Dedifferentiated amniotic fluid mesenchymal stem cell (primary cell): ENCODE measurements at regions not wholly inside any gene's neighbourhood (a gene's known extent, or its start where the extent isn't known, plus 50 kb on each side); places are given as distances from the start of the nearest gene placed in this dataset.
"Not testable (repeated sequence)": the region's sequence is repeated elsewhere in the genome, so short reads cannot be mapped to it uniquely, and the experiment has no call there.

Experiments used
- DNase-seq: peaks from one replicate; pipeline ENCODE4 v3.0.0-alpha.2; 2016; ENCODE audit errors: extremely low spot score

DNA sequence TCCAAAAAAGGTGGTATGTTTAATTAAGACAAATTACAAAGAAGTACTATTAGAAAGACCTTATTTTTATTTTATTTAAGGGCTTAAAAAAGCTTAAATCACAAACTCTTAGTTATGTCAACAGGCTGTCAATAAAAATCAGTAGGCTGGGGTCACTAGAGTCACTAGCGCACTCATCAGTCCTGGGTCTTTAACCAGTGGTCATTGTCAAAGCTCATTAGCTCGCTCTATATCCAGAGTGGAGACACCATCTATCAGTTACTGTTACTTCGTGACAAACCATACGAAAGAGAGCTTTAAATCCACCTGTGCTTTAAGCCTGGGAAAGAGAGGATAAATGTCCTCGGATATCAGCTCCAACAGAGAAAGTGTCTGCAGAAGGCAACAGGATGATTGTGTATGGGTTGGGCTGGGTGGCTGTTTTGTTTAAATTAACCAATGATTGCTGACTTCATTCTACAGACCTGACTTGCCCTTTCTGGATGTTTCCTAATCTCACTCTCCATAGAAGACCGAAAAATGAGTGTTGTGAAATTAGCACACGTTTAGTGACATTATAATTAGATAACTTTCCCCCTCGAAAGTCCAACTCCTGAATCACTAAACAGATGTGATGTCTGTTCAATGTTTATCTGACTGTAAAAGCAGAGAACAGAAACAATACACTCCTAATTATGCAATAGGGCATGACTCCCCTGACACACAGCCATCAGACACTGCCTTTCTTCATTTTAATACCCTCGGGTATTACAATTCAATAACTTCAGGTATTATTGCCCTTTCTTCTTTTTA lies 123.6 kb upstream of the TNPO1 start:
- no peak for DNase-seq

DNA sequence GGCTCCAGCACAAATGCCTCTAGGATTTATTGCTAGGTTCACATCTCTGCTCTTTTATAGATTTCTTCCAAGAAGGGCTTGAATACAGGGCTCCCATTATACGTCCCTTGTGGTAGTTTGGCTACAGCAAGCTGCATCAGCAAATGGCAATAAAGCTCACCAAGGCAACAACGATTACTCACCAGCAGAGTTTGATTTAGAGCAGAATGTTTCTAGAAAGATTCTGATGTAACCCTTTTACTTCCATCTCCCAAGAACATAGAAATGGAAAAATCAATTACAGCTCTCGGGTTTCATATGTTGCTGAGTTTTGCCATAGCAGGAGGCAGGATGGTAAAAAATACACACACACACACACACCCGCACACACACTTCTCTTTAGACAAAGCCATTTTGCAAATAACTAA lies 124.2 kb upstream of the TNPO1 start:
- DNase-seq, result no peak

DNA sequence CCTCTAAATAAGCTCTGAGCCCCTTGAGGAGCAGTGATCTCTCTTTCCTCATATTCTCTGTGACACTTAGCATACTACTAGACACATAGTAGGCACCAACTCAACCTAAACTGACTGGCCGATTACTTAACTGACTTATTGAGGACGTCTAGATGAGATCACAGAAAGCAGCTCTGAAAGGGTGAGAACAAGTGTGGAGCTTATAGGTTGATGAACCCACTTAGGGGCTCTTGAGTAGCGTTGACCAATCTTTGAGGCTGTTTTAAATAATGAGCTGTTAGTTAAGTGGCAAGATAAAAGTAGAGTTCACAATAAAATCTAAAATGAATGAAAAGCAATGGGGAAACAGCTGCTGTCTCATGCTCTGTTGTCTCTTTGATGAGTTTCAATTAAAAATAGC lies 124.7 kb upstream of the TNPO1 start:
- no peak for DNase-seq

DNA sequence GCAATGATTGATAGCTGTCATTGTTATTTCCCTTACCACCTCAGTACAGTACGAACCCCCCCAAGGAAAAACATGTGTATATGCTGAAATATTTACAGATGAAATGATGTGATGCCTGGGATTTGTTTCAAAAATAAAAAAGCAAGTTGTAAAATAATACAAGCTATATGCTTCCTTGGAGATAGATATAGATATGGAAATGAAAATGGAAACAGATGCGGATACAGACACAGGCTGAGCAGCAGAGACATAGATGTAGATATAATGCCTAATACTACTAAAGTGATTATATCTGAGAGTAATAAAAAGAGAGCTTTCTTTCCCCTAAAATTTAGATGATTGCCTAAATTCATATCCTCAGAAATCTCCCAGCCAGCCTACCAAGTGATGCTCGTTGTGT lies 127.5 kb upstream of the TNPO1 start:
- DNase-seq, result no peak

DNA sequence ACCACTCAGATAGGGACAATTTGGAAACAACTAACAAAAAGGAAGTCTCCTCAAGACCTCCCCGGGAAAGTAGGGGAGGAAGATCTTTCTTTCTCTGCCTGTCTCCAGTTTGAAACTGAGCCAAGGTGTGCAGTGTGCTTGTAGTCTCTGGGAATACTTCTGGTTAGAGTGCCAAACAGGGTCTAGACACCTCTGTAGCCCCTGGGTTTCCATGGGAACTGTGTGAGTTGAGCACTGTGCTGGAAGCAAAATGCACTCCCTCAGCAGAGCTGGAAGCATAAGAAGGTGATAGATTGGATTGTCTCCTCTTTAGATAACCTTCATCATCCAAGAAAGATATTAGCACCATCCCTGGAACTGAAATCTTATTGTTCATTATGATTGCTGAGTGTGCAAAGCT lies 129.2 kb upstream of the TNPO1 start:
- DNase-seq, result no peak

DNA sequence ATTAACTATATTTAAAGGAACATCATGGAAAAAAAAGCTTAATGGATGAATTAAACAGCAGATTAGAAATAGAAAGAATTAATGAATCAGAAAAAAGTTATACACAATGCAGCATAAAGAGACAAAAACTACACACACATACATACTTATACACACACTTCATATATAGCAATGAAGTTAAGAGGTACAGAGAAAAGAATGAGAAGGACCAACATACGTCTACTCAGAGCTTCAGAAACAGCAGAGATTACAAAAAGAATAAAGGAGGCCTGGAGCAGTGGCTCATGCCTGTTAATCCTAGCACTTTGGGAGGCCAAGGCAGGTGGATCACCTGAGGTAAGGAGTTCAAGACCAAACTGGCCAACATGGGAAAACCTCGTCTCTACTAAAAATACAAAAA lies 133.9 kb upstream of the TNPO1 start:
- no peak for DNase-seq

DNA sequence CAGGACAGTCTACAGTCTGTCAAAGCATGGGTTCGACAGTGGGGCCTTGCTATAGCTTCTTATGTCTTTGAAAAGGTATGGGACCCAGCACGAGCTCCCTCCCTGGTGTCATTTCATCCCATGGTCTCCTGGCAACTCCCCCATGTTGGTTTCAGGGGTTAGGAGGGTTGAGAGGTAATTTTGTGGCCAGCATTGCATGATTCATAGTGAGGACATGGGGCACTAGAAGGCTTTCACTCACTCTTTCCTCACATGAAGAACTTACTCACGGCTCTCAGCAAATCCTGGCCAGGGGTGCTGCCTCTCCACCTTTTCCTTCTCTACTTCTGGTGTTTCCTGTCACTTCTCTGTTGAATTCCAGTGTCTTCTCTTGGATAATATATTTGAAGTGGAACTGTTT lies 134.7 kb upstream of the TNPO1 start:
- no peak for DNase-seq

DNA sequence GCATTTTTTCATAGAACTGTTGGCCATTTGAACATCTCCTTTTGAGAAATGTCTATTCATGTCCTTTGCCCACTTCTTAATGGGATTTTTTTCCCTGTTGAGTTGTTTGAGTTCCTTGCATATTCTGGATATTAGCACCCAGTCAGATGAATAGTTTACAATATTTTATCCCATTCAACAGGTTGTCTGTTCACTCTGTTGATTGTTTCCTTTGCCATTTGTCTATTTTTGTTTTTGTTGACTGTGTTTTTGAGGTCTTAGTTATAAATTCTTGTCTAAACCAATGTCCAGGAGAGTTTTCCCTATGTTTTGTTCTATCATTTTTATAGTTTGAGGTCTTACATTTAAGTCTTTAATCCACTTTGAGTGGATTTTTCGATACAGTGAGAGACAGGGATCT lies 139.0 kb upstream of the TNPO1 start:
- no peak for DNase-seq

DNA sequence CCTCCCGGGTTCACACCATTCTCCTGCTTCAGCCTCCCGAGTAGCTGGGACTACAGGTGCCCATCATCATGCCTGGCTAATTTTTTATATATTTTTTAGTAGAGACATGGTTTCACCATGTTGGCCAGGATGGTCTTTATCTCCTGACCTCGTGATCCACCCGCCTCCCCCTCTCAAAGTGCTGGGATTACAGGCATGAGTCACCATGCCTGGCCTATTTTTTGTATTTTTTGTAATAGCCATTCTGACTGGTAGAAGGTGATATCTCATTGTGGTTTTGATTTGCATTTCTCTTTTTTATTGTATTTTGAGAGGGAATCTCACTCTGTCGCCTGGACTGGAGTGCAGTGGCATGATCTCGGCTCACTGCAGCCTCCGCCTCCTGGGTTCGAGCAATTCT lies 139.6 kb upstream of the TNPO1 start:
- not testable (repeated sequence) for DNase-seq

DNA sequence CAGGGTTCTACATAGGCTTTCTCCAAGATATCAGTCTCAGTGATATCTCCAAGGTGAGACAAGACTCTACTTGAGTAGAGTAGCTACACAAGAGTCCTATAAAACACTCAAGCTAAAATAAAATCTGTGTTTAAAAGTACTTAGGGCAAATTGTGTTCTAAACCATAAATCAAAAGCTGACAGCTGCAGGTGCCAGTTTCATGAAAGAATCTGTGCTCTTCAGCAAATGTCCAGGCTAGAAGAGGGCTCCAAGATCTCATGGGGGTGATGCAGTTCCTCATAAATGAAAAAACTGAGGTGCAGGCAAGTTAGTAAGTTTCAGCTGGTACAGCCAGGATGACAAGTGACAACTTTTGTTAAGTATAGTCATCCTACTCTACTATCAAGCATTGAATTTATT lies 142.8 kb upstream of the TNPO1 start:
- no peak for DNase-seq

DNA sequence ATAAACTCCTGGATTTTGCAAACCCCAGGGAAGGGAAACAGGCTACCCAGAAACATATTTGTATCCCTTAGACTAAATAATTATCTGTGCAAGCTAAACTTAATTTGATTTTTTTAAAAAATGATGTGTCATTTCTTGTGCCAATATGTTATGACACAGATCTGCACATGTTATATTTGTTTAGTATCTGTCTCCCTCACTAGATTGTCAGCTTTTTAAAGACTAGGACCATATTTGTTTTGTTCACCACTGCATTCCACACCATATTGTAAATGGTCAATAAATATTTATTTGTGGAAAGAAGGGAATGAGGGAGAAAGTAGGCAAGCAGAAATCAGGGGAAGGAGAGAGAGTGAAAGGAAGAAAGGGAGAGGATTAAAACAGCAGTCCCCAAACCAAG lies 143.3 kb upstream of the TNPO1 start:
- DNase-seq, result no peak

DNA sequence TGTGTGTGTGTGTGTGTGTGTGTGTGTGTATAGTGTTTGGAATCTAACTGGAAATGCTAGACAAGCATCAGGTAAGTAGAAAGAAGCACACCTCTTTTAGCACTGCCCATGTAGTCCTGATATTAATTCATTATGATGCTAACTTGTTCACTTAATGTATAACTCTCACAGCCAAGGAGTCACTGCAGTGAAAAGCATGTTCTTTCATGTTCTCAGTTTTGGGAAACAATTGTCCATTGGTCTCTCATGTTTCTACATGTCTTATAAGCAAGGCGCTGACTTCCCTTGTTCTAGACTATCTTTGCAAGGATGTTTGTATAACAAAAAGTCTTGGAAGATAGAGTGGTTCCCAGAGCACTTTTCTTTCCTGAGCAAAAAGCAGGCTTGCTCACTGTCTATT lies 148.8 kb upstream of the TNPO1 start:
- DNase-seq, result no peak

DNA sequence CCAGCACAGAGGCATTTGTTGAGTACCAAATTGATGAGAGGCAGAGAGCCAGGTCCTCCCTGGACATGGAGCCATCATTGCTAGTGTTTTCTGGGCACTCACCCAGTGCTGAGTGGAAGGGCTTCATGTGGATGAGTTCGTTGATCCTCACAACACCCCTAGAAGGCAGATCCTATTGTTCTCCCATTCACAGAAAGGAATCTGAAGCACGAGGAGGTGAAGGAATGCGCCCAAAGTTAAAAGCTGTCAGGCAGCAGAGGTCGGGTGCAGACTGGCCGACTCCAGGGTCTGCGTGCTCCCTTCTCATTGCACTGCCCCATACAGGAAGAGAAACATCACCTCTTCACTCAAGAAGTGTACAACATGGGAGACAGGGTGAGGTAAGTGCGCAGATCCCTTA lies 153.5 kb upstream of the TNPO1 start:
- no peak for DNase-seq

DNA sequence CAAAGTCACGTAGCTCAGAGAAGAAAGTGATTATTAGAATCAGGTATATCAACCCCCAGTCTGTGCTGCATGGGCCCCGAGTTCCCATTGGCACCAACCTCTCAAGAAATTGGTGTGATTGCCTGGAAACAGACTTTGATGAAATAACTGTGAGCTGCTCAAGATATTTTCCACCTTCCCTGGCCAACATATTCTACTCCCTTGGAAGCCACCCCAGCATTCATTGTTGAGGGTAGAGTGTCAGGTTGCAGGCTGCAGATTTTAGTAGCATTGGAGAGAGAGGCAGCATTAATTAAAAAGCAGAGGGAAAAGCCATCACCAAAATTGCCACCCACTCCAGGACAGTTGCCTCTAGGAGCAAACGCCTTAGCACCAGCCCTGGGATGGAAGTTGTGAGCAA lies 154.2 kb upstream of the TNPO1 start:
- no peak for DNase-seq

DNA sequence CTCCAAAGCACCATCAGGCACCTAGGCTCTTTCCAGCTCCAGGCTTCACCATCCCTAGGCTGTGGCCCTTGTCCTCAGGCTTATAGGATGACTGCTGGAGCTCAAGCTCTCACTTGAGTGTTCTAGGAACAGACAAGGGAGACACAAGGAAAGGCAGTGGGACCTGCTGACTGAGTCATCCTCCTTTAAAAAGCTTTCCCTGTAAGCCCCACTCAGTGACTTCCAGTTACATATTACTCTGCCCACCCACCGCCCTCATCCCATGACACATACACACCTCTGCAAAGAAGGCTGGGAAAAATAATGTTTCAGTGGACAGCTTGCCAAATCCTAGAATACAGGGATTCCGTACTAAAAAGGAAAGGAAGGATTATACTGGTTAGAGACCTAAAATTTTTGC lies 154.2 kb upstream of the ZNF366 start:
- no peak for DNase-seq

DNA sequence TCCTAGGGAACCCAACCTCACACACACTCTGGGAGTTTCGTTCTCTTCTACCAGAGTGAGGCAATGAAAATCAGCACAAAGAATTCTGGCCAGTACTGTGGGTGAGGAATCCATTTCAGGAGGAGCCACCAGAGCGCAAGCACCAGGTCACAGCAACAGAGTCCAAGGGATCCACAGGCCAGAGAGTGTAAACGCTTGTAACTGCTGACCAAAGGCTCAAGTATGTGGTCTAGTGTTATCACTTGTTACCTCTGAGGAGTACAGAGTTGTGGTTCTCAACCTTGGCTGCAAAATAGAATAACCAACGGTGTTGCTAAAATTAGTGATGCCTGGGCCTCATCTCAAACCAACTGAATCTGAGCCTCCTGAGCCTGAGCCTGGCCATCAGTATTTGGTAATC lies 152.5 kb upstream of the ZNF366 start:
- no peak for DNase-seq

DNA sequence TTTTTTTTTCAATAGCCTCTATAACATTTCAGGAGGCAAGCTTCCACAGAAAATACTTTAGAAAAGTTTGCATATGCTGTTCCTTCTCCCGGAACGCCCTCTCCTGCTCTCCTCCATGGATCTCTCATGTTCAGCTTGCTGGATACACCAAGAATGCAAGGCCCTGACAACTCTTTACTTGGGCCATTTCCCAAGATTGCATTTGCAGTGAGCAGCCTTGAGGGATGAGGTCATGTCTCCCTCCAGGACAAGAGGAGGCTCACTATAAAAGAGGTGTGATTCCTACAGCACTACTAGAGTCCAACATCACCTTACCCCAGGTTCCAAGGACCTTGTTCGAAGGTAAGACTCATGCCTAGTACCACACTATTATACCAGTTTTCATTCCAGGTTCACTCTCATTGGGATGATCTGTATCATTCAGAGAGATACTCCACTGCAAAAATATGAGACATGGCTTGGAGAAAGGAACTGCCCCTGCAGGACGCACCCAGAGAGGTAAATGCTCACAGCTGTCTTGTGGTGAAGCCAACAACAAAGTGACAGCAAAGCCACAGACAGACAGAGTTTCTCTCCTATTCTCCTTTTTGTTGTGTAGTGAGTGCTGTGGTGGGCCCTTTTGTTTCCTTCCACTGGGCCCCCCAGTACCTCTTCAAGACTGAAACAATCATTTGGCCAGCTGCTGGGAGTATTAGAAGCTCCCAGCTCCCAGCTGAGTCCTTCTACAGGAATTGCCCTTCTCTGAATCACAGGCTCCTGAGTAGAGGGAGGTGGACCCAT lies 151.7 kb upstream of the ZNF366 start:
- peak; percentile 48 for DNase-seq

DNA sequence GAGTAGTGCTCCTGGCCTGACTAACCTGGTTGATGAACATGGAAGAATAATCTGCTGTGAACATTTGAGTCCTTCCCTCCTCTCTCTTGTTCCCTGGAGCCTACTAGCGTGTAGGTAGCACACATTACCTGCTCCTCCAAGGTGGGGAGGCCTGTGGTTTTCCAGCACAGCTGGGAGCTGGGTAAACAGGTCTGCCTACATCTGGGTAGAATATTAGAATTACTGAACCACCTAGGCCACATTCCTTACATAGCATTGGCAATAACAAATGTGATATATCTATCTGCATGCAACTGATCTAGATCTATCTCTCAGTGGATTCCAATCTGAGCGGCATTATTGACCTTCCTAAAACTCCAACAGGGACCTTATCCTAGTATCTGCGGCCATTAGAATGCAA lies 151.0 kb upstream of the ZNF366 start:
- DNase-seq, result no peak

DNA sequence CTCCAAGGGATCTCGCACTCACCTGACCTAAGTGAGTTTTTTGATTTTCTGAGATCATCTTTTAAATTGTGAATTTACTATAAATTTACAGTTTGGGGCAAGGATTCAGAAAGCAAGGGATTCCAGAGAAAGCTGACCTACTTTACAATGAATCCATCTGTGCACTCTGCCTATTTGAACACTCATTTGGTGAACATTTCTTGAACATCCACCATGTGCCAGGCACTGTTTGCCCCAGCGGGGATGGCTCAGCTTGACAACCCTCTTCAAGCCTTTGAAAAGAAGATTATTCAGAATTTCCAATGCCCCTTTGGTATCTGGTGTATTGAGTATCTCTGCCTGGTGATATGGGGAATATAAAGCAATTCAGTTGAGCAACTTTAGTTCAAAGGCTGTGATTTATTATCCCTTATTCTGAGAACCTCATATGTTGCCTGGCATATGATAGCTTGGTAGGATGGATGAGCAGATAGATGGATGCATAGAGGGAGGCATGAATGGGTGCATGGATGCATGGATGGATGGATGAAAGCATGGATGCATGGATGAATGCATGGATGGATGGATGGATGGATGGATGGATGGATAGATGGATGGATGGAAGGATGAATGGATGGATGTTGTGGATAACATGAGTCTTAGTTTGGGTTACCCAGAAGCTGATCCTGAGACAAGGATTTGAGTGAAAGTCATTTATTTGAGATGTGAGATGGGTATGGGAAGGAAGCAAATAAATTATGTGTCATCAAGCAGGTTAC lies 149.7 kb upstream of the ZNF366 start:
- DNase-seq, result no peak

DNA sequence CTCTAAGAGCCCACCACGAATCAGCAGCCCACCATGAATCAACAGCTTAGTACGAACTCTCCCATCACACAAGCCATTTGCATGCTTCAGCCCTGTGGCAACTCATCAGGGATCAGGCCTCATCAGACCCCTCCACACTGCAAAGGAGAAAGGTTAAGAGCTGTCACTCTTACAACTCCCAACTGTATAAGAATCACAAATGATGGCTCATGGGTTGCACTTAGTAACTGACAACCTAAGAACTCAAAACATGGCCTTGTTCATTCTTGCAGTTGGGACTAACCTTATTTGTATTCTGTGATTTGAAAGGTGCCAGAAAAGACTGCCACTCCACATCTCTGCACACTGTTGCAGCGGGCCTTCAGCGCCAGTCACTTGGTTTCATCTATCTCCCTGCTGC lies 149.1 kb upstream of the ZNF366 start:
- no peak for DNase-seq

DNA sequence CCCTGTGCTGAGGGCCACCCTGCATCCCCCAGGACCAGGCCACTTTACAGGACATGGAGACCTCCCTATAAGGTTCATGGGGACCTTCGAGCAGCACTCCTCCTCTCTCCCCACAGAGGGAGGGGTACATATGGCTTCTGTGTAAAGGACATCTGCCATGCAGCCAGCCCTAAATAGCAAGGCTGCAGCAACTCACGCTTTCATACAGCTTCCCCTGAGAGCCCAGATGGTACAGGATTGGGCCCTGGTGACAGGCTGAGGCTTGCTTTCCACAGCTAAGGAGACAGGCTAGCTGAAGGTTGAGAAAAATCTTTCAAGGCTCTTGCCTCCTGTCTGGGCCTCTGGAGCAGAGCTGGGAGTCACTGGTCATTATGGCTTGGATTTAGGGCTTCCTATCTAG lies 147.0 kb upstream of the ZNF366 start:
- no peak for DNase-seq

DNA sequence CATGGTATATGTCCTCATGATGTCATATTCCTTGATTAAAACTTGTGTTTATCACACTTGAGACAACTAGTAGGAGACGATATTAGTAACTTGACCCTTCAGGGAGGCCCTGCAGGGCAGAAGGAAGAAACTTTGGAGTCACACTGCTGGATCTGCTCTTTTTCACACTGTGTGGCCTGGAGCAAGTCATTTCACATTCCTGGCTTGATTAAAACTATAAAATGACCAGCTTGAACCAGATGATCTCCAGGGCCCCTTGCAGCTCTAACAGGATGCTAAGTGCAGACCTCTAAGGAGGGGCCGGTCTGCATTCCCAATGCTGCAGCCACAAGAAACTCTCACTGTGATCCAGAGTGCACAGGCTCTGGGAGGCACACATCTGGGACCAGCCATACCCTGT lies 146.4 kb upstream of the ZNF366 start:
- DNase-seq, result no peak

DNA sequence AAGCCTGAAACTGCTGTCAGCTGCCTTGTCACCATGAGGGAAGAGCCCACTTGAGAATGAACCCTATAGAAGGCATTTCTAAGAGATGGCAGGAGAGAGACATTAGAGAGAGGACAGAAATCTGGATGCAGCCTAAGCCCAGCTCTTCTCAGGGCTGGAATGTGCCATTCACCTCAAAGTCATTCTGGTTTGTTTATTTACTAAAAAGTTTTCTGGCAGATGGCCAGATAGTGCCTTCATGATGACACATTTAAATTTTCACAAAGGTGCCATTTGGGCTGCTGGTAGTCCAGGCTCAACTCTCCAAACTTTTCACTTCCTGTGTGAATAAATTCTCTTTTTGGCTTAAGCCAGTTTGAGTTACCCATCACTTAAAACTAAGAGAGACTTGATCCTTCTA lies 144.6 kb upstream of the ZNF366 start:
- DNase-seq, result no peak
